ENCODE measurements at regions not wholly inside any gene's neighbourhood (a gene's known extent, or its start where the extent isn't known, plus 50 kb on each side); places are given as distances from the start of the nearest gene placed in this dataset.

- Histone ChIP-seq H3K79me2 (ENCODE audit: insufficient read depth, low read length) (no peaks in the 10 kb centered on the region), H3K27me3 (ENCODE audit: insufficient read depth, low read length, poor library complexity, severe bottlenecking) (no peaks in the 10 kb centered on the region), H3K4me2 (ENCODE audit: low read depth, low read length, poor library complexity, severe bottlenecking) (no peak overlapping the region), H4K20me1 (ENCODE audit: insufficient read depth, low read length, poor library complexity, severe bottlenecking) (no peaks in the 10 kb centered on the region), H2AFZ (ENCODE audit: low read length) (no peak overlapping the region), H3K9ac (ENCODE audit: low read depth, low read length, poor library complexity, severe bottlenecking) (no peak overlapping the region), H3K4me3 (ENCODE audit: low read length, poor library complexity, severe bottlenecking) (no peak overlapping the region), H3K4me1 (ENCODE audit: insufficient read depth, low read length, poor library complexity, severe bottlenecking) (no peaks in the 10 kb centered on the region), H3K9me3 (ENCODE audit: insufficient read depth, low read depth, low read length) (no peaks in the 10 kb centered on the region), H3K36me3 (ENCODE audit: insufficient read depth, low read length) (no peaks in the 10 kb centered on the region), H3F3A (ENCODE audit: low read depth) (no peaks in the 10 kb centered on the region), H3K9me2 (replicated peaks; ENCODE audit: low read depth, low read length) (no peaks in the 10 kb centered on the region)
- TF ChIP-seq EZH2phosphoT487 (IDR thresholded peaks at IDR 0.05; ENCODE audit: borderline replicate concordance) (no peak), CTCF (conservative IDR thresholded peaks at IDR 0.05; ENCODE audit: low read length) (no peak)
Observed at GRCh38 chr7:40978047-40978446, 724.8 kb downstream of the INHBA start.

GRCh38 chr7:40977533-40977932 is 725.4 kb downstream of the INHBA start:
- H3K9me2 ChIP-seq (replicated peaks; ENCODE audit: low read depth, low read length): no peaks in the 10 kb centered on the region
- H3K9ac ChIP-seq (ENCODE audit: low read depth, low read length, poor library complexity, severe bottlenecking): no peak overlapping the region
- H3K4me3 ChIP-seq (ENCODE audit: low read length, poor library complexity, severe bottlenecking): no peak overlapping the region
- no peaks in the 10 kb centered on the region for H3K36me3 ChIP-seq (ENCODE audit: insufficient read depth, low read length)
- no peaks in the 10 kb centered on the region for H4K20me1 ChIP-seq (ENCODE audit: insufficient read depth, low read length, poor library complexity, severe bottlenecking)
- no peaks in the 10 kb centered on the region for H3K4me1 ChIP-seq (ENCODE audit: insufficient read depth, low read length, poor library complexity, severe bottlenecking)
- H3K79me2 ChIP-seq (ENCODE audit: insufficient read depth, low read length): no peaks in the 10 kb centered on the region
- no peak overlapping the region for H3K4me2 ChIP-seq (ENCODE audit: low read depth, low read length, poor library complexity, severe bottlenecking)
- H2AFZ ChIP-seq (ENCODE audit: low read length): no peak overlapping the region
- no peak for TF ChIP-seq CTCF (conservative IDR thresholded peaks at IDR 0.05; ENCODE audit: low read length)
- no peaks in the 10 kb centered on the region for H3F3A ChIP-seq (ENCODE audit: low read depth)
- no peaks in the 10 kb centered on the region for H3K27me3 ChIP-seq (ENCODE audit: insufficient read depth, low read length, poor library complexity, severe bottlenecking)
- no peaks in the 10 kb centered on the region for H3K9me3 ChIP-seq (ENCODE audit: insufficient read depth, low read depth, low read length)

- Histone ChIP-seq H3K4me3 (ENCODE audit: low read length, poor library complexity, severe bottlenecking) (no peak overlapping the region), H3K9me3 (ENCODE audit: insufficient read depth, low read depth, low read length) (no peaks in the 10 kb centered on the region), H3K4me1 (ENCODE audit: insufficient read depth, low read length, poor library complexity, severe bottlenecking) (no peaks in the 10 kb centered on the region), H4K20me1 (ENCODE audit: insufficient read depth, low read length, poor library complexity, severe bottlenecking) (no peaks in the 10 kb centered on the region), H3K27me3 (ENCODE audit: insufficient read depth, low read length, poor library complexity, severe bottlenecking) (no peaks in the 10 kb centered on the region), H3K9ac (ENCODE audit: low read depth, low read length, poor library complexity, severe bottlenecking) (no peak overlapping the region), H3K9me2 (replicated peaks; ENCODE audit: low read depth, low read length) (no peaks in the 10 kb centered on the region), H2AFZ (ENCODE audit: low read length) (no peak overlapping the region), H3F3A (ENCODE audit: low read depth) (no peaks in the 10 kb centered on the region), H3K79me2 (ENCODE audit: insufficient read depth, low read length) (no peaks in the 10 kb centered on the region), H3K36me3 (ENCODE audit: insufficient read depth, low read length) (no peaks in the 10 kb centered on the region), H3K4me2 (ENCODE audit: low read depth, low read length, poor library complexity, severe bottlenecking) (no peak overlapping the region)
- TF ChIP-seq EZH2phosphoT487 (IDR thresholded peaks at IDR 0.05; ENCODE audit: borderline replicate concordance): no peak
- TF ChIP-seq CTCF (conservative IDR thresholded peaks at IDR 0.05; ENCODE audit: low read length): no peak
Observed at GRCh38 chr7:40972426-40972825, 730.5 kb downstream of the INHBA start.
